ENCODE measurements at regions not wholly inside any gene's neighbourhood (a gene's known extent, or its start where the extent isn't known, plus 50 kb on each side); places are given as distances from the start of the nearest gene placed in this dataset.

- no peaks in the 10 kb centered on the region for H3K27me3 ChIP-seq (ENCODE audit: insufficient read depth, low read length, poor library complexity)
- no peak overlapping the region for H2AFZ ChIP-seq (ENCODE audit: low read depth, low read length)
- no peak overlapping the region for H3K27ac ChIP-seq (ENCODE audit: low read length)
- no peaks in the 10 kb centered on the region for H3K4me1 ChIP-seq (ENCODE audit: insufficient read depth, low read length)
- no peak overlapping the region for H3K4me2 ChIP-seq (ENCODE audit: insufficient read depth, low read length)
- no peaks in the 10 kb centered on the region for H3K9me3 ChIP-seq (ENCODE audit: insufficient read depth, low read length, severe bottlenecking)
- ATAC-seq (ENCODE audit: insufficient read depth, low read depth), result no peak
- no peak for DNase-seq
- no peak overlapping the region for H3K9ac ChIP-seq (ENCODE audit: low read depth, low read length)
- no peaks in the 10 kb centered on the region for H3K36me3 ChIP-seq (ENCODE audit: insufficient read depth, low read length)
- H4K20me1 ChIP-seq (ENCODE audit: insufficient read depth, low read length), result peaks cover 4% of the 10 kb centered on the region
- H3K4me3 ChIP-seq (ENCODE audit: low read depth in 1 of 2, low read length in 2 of 2), result no peak overlapping the region
- H3K79me2 ChIP-seq (ENCODE audit: insufficient read depth, low read length), result no peaks in the 10 kb centered on the region
- no peak for TF ChIP-seq EZH2 (IDR thresholded peaks at IDR 0.05; ENCODE audit: borderline replicate concordance, low read depth, low read length, severe bottlenecking)
- TF ChIP-seq CTCF (IDR thresholded peaks at IDR 0.05; ENCODE audit: borderline replicate concordance, extremely low read depth, low read length, poor library complexity, severe bottlenecking), result no peak
Observed at GRCh38 chr16:85384833-85385462, 228.2 kb upstream of the GSE1 start.

DNA sequence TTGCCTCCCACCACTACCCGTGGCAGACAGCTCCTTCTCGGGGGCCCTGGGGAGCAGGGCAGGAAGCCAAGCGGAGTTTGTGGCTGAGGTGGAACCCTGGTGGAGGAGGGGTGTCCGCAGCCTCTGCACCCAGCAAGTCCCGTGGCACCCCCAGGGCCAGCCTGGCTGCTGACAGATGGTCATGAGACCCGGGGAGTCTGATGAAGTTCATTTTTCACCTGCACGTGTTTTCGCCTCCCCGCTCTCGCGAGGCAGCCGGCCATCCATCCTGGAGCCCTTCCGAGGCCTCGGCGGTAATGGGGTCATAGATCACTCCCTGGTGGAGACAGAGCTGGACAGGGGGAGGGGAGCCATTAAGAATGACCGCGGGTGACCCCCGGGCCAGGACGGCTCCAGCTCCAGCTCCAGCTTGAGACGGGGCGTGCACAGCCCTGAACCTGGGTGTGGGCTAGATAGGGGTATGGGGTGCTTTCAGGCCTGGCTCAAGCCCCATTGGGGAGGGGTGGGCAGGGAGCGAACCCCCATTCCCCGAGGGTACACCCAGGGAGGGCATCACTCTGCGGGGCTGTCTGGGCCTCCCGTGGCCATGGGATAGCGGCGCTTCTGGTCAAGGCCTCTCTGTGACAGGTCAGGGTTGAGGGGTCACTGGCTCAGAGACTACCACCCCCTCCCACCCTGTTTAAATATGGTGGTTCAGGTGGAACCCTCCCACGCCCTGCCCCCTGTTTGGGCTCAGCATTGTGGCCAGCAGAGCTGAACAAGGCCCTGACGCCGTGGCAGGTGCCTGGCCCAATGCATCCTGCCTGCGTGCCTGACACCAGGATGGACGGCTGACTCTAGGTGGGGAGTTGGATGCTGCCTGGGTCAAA is 227.4 kb upstream of the GSE1 start:
- TF ChIP-seq CTCF (IDR thresholded peaks at IDR 0.05; ENCODE audit: borderline replicate concordance, extremely low read depth, low read length, poor library complexity, severe bottlenecking) (no peak), EZH2 (IDR thresholded peaks at IDR 0.05; ENCODE audit: borderline replicate concordance, low read depth, low read length, severe bottlenecking) (no peak)
- H3K9ac ChIP-seq (ENCODE audit: low read depth, low read length), result no peak overlapping the region
- no peak overlapping the region for H3K4me2 ChIP-seq (ENCODE audit: insufficient read depth, low read length)
- H3K4me3 ChIP-seq (ENCODE audit: low read depth in 1 of 2, low read length in 2 of 2), result no peak overlapping the region
- H3K79me2 ChIP-seq (ENCODE audit: insufficient read depth, low read length), result no peaks in the 10 kb centered on the region
- ATAC-seq (ENCODE audit: insufficient read depth, low read depth), result no peak
- H2AFZ ChIP-seq (ENCODE audit: low read depth, low read length), result no peak overlapping the region
- H3K36me3 ChIP-seq (ENCODE audit: insufficient read depth, low read length), result no peaks in the 10 kb centered on the region
- H3K27ac ChIP-seq (ENCODE audit: low read length), result no peak overlapping the region
- peaks cover 4% of the 10 kb centered on the region for H4K20me1 ChIP-seq (ENCODE audit: insufficient read depth, low read length)
- H3K4me1 ChIP-seq (ENCODE audit: insufficient read depth, low read length), result no peaks in the 10 kb centered on the region
- H3K27me3 ChIP-seq (ENCODE audit: insufficient read depth, low read length, poor library complexity), result no peaks in the 10 kb centered on the region
- no peak for DNase-seq
- no peaks in the 10 kb centered on the region for H3K9me3 ChIP-seq (ENCODE audit: insufficient read depth, low read length, severe bottlenecking)

DNA sequence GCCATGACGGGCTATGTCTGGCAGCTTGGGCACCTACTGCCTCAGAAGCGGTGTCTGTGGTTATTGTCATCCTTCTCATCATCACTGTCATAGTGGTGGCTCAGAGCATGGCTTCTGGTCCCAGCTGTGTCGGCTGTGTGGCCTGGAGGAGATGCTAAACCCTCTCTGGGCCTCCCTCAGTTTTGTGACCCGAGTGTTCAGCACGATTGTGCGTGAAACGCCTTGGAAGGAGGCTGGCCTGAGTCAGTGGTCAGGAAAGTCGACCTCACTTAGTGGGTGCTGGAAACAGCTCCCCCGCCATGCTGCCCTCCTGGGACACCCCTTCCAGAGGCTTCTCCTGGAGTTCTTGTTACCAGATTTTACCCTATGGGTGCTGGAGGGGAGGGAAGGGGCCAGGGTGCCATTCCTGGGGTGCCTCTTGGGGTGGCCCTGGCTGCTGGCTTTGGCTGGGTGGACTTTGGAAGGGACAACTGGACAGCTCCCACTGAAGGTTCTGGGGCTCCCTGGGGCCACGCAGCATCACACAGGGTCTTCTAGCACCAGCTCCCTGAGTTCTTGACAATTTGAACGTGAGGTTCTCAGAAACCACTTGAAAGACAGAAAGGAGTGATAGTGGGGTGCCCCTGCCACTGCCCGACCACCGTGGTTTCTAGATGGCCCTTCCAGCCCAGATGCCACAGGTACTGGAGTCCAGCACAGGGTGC is 226.5 kb upstream of the GSE1 start:
- TF ChIP-seq EZH2 (IDR thresholded peaks at IDR 0.05; ENCODE audit: borderline replicate concordance, low read depth, low read length, severe bottlenecking) (no peak), CTCF (IDR thresholded peaks at IDR 0.05; ENCODE audit: borderline replicate concordance, extremely low read depth, low read length, poor library complexity, severe bottlenecking) (no peak)
- Histone ChIP-seq H3K36me3 (ENCODE audit: insufficient read depth, low read length) (no peaks in the 10 kb centered on the region), H3K9ac (ENCODE audit: low read depth, low read length) (no peak overlapping the region), H3K4me1 (ENCODE audit: insufficient read depth, low read length) (no peaks in the 10 kb centered on the region), H3K4me2 (ENCODE audit: insufficient read depth, low read length) (no peak overlapping the region), H3K79me2 (ENCODE audit: insufficient read depth, low read length) (no peaks in the 10 kb centered on the region), H2AFZ (ENCODE audit: low read depth, low read length) (no peak overlapping the region), H3K9me3 (ENCODE audit: insufficient read depth, low read length, severe bottlenecking) (no peaks in the 10 kb centered on the region), H3K27me3 (ENCODE audit: insufficient read depth, low read length, poor library complexity) (no peaks in the 10 kb centered on the region), H3K27ac (ENCODE audit: low read length) (no peak overlapping the region), H3K4me3 (ENCODE audit: low read depth in 1 of 2, low read length in 2 of 2) (no peak overlapping the region), H4K20me1 (ENCODE audit: insufficient read depth, low read length) (peaks cover 4% of the 10 kb centered on the region)
- DNase-seq (no peak), ATAC-seq (ENCODE audit: insufficient read depth, low read depth) (peak; percentile 74)
